ENCODE measurements at regions not wholly inside any gene's neighbourhood (a gene's known extent, or its start where the extent isn't known, plus 50 kb on each side); places are given as distances from the start of the nearest gene placed in this dataset.
A peak's percentile ranks its signal among the peaks of the same experiment; 100 is the strongest.
"Not testable (repeated sequence)": the region's sequence is repeated elsewhere in the genome, so short reads cannot be mapped to it uniquely, and the experiment has no call there.

- no peak for DNase-seq
These were observed 282.8 kb downstream of the ALDH8A1 start for GRCh38 chr6:134667111-134667510.

- DNase-seq = no peak
These were observed 283.8 kb downstream of the ALDH8A1 start for GRCh38 chr6:134666125-134666524.

GRCh38 chr6:134665029-134665723, 284.7 kb downstream of the ALDH8A1 start:
- DNase-seq = no peak

DNA sequence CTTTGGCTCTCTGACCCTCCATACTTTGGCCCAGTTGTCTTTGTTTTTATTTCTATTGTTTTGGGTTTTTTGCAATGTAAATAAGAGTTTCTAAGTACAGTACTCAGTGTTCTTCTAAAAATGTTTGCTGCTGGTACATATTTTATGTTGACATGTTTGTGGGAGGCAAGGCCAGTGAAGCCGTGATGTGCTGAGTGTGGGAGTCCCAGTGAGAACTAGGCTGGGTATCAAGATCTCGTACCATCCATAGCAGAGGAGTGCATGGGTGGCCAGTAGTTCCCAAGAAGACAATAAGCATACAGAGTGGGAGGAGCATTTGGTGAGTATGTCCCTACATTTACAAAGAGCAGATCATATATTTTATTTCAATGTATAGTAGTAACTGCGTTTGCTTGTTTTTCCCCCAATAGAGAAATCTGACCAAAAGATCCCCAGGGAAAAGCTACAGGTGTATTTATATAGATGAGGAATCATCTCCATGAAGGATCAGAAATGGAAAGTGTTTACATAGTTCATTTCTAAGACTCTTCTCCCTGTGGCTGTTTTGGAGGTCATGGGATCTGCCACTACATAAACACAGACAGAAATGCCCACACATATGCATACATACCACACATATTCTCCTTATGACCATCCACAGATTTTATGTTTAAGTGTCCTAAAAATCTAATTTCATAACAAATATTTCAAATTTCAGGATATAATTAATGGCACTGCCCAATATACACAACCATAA, 285.9 kb downstream of the ALDH8A1 start:
- no peak for DNase-seq

- DNase-seq = no peak
These were observed 286.5 kb downstream of the ALDH8A1 start for GRCh38 chr6:134663356-134663755.

GRCh38 chr6:134662077-134662700, 287.7 kb downstream of the ALDH8A1 start:
- DNase-seq = no peak

- DNase-seq = not testable (repeated sequence)
These were observed 290.0 kb downstream of the ALDH8A1 start for GRCh38 chr6:134659885-134660284.

DNA sequence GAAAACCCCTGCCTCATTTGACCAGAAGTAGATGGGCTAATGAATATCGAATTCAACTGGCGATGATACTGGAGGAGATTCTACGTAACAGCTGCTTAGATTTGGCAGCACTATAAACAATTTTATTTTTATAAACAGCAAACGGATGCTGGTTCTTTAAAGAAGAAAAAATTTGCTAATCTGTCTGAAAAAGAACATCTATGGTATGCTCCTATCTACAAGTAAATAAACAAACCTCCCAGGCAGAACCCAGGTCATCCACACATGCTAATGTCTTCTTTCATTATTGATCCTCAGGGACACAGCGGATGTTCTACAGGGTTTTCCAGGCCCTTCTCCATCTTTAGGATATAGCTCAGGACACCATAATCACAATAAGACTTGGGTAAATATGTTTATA, 291.3 kb downstream of the ALDH8A1 start:
- DNase-seq = no peak

- no peak for DNase-seq
These were observed 292.0 kb downstream of the ALDH8A1 start for GRCh38 chr6:134657751-134658527.

GRCh38 chr6:134657343-134657742, 292.6 kb downstream of the ALDH8A1 start:
- no peak for DNase-seq

GRCh38 chr6:134654751-134655150, 295.1 kb downstream of the ALDH8A1 start:
- DNase-seq = no peak

DNA sequence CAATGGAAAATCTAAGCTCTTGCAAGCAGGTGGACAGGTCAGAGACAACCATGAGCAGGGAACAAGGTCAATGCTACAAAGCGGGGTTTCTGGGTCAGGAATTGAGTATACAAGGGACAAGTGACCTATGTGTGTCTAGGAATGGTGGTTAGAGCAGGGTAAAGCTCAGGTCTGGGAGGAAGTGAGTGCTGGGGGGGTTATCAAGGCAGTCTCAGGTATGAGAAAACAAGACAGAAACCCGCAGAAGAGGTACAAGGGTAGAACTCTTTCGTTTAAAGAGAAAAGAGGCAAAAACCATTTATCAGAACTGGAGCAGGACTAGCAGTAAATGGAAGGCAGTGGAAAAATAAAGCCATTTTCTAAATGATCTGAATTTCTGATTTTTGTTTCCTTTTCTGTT, 298.4 kb downstream of the ALDH8A1 start:
- no peak for DNase-seq

GRCh38 chr6:134647861-134648260, 302.0 kb downstream of the ALDH8A1 start:
- no peak for DNase-seq

DNA sequence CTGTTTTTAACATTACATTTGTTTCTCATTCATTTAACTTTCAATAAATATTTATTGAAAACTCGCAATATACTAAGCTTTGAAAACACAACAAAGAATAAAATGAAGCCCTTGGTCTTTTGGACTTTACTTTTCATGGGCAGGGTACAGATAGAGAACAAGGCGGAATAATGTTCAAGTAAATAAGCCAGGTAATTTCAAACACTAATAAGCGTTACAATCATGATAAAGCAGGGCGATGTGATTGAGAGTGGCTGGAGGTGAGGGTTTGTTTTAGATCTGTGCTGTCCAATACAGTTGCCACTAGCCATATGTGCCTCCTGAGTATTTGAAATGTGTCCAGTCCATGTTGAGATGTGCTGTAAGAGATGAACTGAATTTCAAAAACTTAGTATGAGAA, 307.1 kb downstream of the ALDH8A1 start:
- no peak for DNase-seq

GRCh38 chr6:134642279-134642678, 307.6 kb downstream of the ALDH8A1 start:
- no peak for DNase-seq

- peak; percentile 79 for DNase-seq
These were observed 308.9 kb downstream of the ALDH8A1 start for GRCh38 chr6:134640975-134641429.

- no peak for DNase-seq
These were observed 309.7 kb downstream of the ALDH8A1 start for GRCh38 chr6:134640229-134640628.

- no peak for DNase-seq
These were observed 312.0 kb downstream of the ALDH8A1 start for GRCh38 chr6:134637847-134638437.

DNA sequence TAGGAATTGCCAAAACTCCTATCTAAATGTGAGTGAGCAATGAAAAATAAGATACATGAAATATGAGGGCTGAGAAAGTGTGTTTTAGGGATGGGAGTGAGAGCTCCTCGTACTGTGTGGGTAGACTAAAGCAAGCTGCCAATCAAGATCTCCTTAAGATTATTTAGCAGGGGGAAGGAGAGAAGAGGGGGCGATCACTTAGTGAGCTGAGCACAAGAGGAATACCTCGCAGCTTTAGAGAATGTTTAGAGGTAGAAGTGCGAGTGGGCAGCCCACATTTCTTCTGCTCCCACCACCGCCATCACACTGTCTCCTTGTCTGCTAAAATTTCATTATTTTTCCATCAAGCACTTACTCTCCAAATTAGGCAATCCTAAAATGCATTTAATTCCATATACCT, 312.6 kb downstream of the ALDH8A1 start:
- no peak for DNase-seq

DNA sequence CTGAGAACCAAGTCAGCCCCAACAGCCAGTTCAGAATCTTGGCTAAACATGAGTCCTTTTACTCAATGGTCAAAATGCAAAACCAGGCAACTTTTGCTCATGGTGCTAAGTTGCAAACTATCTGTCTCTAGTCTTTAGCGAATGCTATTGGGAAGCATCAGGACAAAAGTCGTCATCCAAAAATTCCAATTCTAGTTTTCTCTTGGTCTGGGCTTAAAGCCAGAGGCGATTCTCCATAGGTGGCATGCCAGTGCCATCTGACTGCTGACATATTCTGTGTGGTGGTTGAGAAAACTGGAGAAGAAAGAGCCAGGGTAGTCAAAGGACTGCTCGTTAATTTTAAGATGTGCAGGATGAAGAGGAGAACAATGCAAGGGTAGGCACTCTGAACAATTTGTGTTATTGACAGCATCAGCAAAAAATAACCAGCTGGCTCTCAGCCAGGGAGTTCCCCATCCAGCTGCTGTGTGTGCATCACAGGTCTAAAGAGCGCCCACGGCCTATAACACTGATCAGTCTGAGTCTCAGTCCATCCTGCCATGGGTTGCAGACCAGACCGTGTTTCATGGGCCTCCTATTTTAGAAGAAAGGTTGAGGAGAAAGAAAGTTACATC, 313.6 kb downstream of the ALDH8A1 start:
- peak; percentile 32 for DNase-seq

GRCh38 chr6:134634966-134635365, 314.9 kb downstream of the ALDH8A1 start:
- no peak for DNase-seq

DNA sequence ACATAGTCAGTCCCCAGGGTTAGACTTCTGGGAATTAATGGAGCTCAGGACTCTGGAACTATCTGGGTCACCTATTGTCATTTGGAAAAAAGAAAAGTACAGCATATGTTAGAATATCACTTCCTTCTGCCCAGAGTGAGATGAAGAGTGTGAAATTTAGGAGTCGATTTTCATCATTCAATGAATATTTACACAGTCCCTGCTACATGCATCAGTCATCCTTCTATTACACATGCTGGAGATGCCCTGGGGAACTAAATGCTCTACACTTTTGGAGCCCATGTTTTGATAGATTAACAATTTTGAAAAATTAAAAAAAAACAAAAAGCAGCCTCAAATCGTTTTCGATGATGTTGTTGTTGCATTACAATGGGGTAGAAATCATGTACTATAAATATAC, 315.4 kb downstream of the ALDH8A1 start:
- no peak for DNase-seq

Measured in stimulated activated CD8-positive, alpha-beta memory T cell treated with anti-CD3 and anti-CD28 coated beads, Interleukin-4, amount 100 ng/mL, for 48 hours (primary cell).